OCI-LY1 (cell line): ENCODE measurements at regions not wholly inside any gene's neighbourhood (a gene's known extent, or its start where the extent isn't known, plus 50 kb on each side); places are given as distances from the start of the nearest gene placed in this dataset.

Source experiments
- CTCF ChIP-seq: fragments of 200-600 bp; sonication (generic), shearing (Covaris generic); IDR thresholded peaks from 2 replicates; pipeline ENCODE4 v1.5.1; 2017; ENCODE audit warnings: mild to moderate bottlenecking, antibody characterized with exemption, low read length, moderate library complexity, mixed read lengths
- EZH2 ChIP-seq: fragments of 200-600 bp; sonication (generic), shearing (Covaris generic); IDR thresholded peaks from 2 replicates; pipeline ENCODE4 v1.8.0; 2017; ENCODE audit warnings: borderline replicate concordance, mixed run types, mild to moderate bottlenecking, antibody characterized with exemption, low read length, moderate library complexity, mixed read lengths

- TF ChIP-seq CTCF (no peak), EZH2 (no peak)
Measured at GRCh38 chr5:74556006-74556405, 84.5 kb downstream of the ENC1 start.
